CD4-positive, alpha-beta T cell treated with Interleukin-6 for 4 hours (primary cell): ENCODE measurements at regions not wholly inside any gene's neighbourhood (a gene's known extent, or its start where the extent isn't known, plus 50 kb on each side); places are given as distances from the start of the nearest gene placed in this dataset.
"Not testable (repeated sequence)": the region's sequence is repeated elsewhere in the genome, so short reads cannot be mapped to it uniquely, and the experiment has no call there.

Experiments used
- DNase-seq: peaks from one replicate; pipeline ENCODE4 v3.0.0-alpha.2; 2020; ENCODE audit warnings: mixed read lengths

DNA sequence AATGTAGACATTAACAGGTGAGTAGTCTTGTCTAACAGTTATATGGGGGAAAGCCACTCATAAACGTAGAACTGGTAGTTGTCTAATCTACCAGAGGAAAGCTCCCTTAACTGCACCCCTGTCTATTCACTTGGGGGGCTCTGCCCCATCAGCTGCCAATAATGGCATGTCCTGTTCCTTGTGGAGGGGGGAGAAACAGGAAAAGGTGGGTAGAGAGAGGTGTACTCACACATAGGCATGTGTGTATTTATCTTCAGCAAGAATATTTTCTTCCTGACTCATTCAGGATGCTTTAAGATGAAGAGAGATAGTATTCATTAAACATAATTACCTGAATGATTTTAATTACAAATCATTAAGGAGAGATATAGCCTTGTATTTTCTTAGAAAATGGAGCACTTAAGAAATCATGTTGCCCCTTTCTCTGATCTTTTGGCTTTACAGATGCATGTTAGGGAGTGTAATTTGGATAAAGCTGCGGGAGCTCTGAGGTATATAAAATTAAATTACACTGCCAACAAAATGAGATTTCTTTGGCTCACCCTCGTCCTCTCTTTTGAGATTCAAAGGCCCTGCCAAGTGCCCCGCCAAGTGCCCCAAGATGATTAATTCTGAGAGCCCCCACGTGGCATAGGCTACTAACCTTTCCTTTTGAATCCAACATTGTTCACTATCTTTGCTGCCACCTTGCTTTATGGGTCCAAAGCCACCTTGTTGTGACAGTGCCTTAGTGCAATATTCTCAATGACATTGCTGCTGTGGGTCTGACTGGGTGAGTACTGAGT is 286.3 kb upstream of the LYPLAL1 start:
- no peak for DNase-seq

- DNase-seq = no peak
Measured at GRCh38 chr1:218890451-218890850, 283.2 kb upstream of the LYPLAL1 start.

GRCh38 chr1:218891577-218891976 is 282.1 kb upstream of the LYPLAL1 start:
- DNase-seq = no peak

GRCh38 chr1:218895064-218895587 is 278.6 kb upstream of the LYPLAL1 start:
- no peak for DNase-seq

GRCh38 chr1:218896202-218896601 is 277.5 kb upstream of the LYPLAL1 start:
- DNase-seq = no peak

GRCh38 chr1:218898921-218899320 is 274.8 kb upstream of the LYPLAL1 start:
- no peak for DNase-seq

GRCh38 chr1:218900615-218901014 is 273.1 kb upstream of the LYPLAL1 start:
- no peak for DNase-seq

GRCh38 chr1:218904416-218904815 is 269.3 kb upstream of the LYPLAL1 start:
- DNase-seq = no peak

GRCh38 chr1:218916720-218917119 is 257.0 kb upstream of the LYPLAL1 start:
- DNase-seq = no peak

- DNase-seq = no peak
Measured at GRCh38 chr1:218917656-218918055, 256.0 kb upstream of the LYPLAL1 start.

- DNase-seq = no peak
Measured at GRCh38 chr1:218925777-218926176, 247.9 kb upstream of the LYPLAL1 start.

DNA sequence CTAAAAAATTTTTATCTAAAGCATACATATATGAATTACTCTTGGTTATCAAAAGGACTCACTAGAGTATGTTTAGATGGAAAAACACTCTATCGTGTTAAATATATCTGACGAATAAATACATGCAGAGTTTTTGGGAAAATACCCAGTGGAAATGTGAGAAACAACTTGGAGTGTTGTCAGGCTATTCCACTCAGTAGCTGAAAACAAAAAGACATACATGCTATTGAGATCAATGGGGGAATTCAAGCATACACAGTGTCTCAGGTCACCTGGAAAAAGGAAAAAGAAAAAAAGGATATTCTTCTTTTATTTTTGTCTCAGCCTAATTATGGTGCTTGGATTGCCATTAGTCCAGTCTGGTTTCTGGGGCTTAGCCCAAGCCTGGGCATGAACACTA is 247.0 kb upstream of the LYPLAL1 start:
- DNase-seq = no peak

- no peak for DNase-seq
Measured at GRCh38 chr1:218930000-218930399, 243.7 kb upstream of the LYPLAL1 start.

DNA sequence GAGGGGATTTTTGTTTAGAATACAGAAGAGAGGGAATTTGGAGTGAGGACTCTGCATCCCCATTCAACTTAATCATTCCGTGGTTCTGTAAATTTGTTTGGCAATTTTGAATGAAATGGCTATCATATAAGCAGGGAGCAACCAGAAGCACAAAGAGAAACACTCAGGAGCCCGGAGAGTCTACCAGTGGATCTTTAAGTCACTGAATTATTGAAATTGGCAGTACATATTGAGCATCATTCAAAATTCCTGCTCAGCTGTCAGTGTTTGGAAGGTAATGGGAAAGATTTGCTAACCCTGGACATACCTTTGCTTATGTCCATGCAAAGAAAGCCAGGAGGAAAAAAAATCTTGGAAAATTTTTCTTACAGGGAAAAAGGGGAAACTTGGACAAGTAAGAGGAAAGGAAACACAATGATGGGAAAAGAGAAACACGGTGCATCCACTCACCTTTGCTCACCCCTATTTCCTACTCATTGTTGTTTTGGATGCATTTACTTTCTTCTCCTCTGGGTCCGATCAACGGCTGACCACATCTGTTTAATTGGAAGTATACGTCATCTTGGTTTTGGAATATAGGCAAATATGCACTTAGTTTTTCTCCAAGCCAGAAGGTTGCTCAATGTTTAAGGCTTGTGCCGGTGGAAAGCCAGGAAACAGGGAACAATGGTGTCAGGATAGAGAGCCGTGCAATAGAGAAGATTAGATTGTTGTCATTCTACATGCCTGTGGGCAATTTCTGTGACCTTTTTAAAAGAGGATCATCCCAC is 243.0 kb upstream of the LYPLAL1 start:
- no peak for DNase-seq

GRCh38 chr1:218931324-218931723 is 242.4 kb upstream of the LYPLAL1 start:
- DNase-seq = no peak

GRCh38 chr1:218933513-218933912 is 240.2 kb upstream of the LYPLAL1 start:
- no peak for DNase-seq

DNA sequence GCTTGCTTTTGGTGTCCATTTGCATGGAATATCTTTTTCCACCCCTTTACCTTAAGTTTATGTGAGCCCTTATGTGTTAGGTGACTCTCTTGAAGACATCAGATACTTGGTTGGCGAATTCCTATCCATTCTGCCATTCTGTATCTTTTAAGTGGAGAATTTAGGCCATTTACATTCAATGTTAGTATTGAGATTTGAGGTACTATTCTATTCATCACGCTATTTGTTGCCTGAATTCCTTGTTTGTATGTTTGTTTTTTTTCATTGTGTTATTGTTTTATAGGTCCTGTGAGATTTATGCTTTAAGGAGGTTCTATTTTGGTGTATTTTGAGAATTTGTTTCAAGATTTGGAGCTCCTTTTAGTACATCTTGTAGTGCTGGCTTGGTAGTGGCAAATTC is 238.3 kb upstream of the LYPLAL1 start:
- DNase-seq = not testable (repeated sequence)

DNA sequence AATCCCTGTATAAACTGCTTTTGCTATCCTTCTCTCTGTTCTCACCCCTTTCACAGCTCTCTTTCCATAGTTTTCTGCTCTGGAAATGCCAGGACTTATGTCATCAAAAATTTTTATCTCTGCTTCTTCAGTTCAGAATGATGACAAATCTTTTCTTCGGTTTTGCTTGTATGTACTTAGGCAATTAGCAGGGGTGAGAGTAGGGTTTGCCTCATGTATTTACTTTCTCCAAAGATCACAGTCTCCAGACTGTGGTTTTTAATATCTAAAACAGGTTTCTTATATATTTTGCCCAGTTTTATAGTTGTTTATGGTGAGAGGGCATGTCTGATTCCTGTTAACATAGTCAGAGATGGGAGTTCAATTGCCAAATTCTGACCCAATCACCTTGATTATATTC is 235.4 kb upstream of the LYPLAL1 start:
- no peak for DNase-seq

DNA sequence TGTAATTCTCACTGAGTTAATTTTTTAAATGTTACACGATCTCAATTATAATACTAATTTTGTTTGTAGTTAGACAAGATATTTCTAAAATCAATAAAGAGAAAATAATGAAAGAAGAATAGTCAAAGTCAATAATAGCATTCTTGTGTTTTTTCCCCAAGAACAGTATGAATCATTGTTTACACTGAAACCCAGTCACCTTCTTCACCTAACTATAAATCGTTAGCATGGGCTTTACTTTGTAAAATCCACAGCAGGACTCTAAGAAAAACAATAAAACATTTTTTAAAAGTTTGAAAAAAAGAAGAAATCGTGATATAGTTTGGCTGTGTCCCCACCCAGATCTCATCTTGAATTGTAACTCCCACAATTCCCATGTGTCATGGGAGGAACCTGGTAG is 234.6 kb upstream of the LYPLAL1 start:
- DNase-seq = no peak

- no peak for DNase-seq
Measured at GRCh38 chr1:218942431-218942830, 231.2 kb upstream of the LYPLAL1 start.

GRCh38 chr1:218943371-218943770 is 230.3 kb upstream of the LYPLAL1 start:
- no peak for DNase-seq

DNA sequence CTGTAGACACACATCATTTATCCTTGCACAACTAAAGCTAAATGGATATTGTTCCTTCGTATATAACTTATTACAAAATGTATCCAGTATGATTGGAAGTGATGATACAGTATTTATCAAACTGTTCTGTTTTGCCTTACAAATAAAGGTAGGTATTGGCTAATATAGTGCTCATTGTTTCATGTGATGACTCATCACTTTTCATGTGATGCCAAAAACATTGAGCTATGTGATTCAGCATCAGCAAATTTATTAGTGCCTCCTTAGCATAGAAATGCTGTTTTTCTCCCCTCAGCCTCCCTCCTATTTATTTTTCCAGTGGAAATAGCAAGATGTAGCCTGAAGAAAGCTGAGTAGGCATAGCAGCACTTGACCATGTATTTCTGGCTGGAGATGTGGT is 228.6 kb upstream of the LYPLAL1 start:
- DNase-seq = no peak

DNA sequence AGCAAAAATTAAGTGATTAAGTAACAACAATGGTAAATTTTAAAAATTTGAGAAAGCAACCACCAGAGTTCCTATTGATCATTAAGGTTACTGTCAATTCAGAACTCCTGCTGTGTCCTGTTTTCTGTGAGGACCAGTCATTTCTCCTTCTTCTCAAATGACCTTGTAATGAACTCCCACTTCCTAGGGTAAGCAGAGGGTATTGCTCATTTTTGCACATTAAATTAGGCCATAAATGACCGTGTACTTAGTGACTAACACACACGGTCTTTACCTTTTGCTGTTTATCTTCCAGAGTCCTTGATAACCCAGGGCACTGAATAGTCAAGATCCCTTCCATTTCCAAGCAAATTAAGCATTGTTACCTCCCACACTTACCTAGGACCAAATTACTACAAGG is 227.5 kb upstream of the LYPLAL1 start:
- no peak for DNase-seq

GRCh38 chr1:218948446-218948845 is 225.2 kb upstream of the LYPLAL1 start:
- DNase-seq = no peak
